CD4-positive, CD25-positive, alpha-beta regulatory T cell (primary cell): ENCODE measurements at regions not wholly inside any gene's neighbourhood (a gene's known extent, or its start where the extent isn't known, plus 50 kb on each side); places are given as distances from the start of the nearest gene placed in this dataset.

Experiments
- ATAC-seq, 2 donors: fragments of 150-1000 bp; cut with Tn5 transposase; one replicate each; pipeline ENCODE4 v1.10.0; 2021; ENCODE audit warnings: low read depth in 2 of 2, moderate number of reproducible peaks in 2 of 2, moderate library complexity in 1 of 2
- DNase-seq, 3 donors: peaks; one replicate each; pipeline versions ENCODE4 v3.0.0 to v3.0.0-alpha.2; 2012 to 2022; ENCODE audit warnings: mixed read lengths in 1 of 3
- H3K27ac ChIP-seq: one replicate; pipeline ENCODE4 v1.7.0; 2013; ENCODE audit warnings: mild to moderate bottlenecking, low read length; ENCODE audit not compliant: insufficient read depth, poor library complexity, severe bottlenecking
- H3K27me3 ChIP-seq: one replicate; pipeline ENCODE4 v1.7.0; 2013; ENCODE audit warnings: low read length; ENCODE audit not compliant: control insufficient read depth, insufficient read depth
- H3K36me3 ChIP-seq: one replicate; pipeline ENCODE4 v1.7.0; 2013; ENCODE audit warnings: mild to moderate bottlenecking, low read length, moderate library complexity; ENCODE audit not compliant: control insufficient read depth, insufficient read depth
- H3K4me1 ChIP-seq: 2 replicates; pipeline ENCODE4 v1.7.0; 2013; ENCODE audit warnings: mild to moderate bottlenecking, low read length; ENCODE audit not compliant: insufficient read depth, control insufficient read depth, poor library complexity, severe bottlenecking
- H3K4me3 ChIP-seq: one replicate; pipeline ENCODE4 v1.7.0; 2013; ENCODE audit warnings: low read depth, mild to moderate bottlenecking, low read length, moderate library complexity
- H3K9me3 ChIP-seq, 2 experiments: 1 replicate in 1 of 2; 2 replicates in 1 of 2; pipeline ENCODE4 v1.7.0; 2013; ENCODE audit warnings: low read length in 2 of 2, mild to moderate bottlenecking in 1 of 2, moderate library complexity in 1 of 2; ENCODE audit not compliant: control insufficient read depth in 2 of 2
- H3K27ac Mint-ChIP-seq, 3 donors: one replicate each; pipeline ENCODE4 v1.8.0; 2020 to 2022; ENCODE audit warnings: mild to moderate bottlenecking in 3 of 3, mixed read lengths in 3 of 3, moderate library complexity in 2 of 3
- H3K27me3 Mint-ChIP-seq: one replicate; pipeline ENCODE4 v1.8.0; 2022; ENCODE audit warnings: mild to moderate bottlenecking, mixed read lengths
- H3K36me3 Mint-ChIP-seq: one replicate; pipeline ENCODE4 v1.8.0; 2020; ENCODE audit warnings: mixed read lengths
- H3K4me1 Mint-ChIP-seq, 4 donors: one replicate each; pipeline ENCODE4 v1.8.0; 2020 to 2022; ENCODE audit warnings: mixed read lengths in 4 of 4, mild to moderate bottlenecking in 1 of 4
- H3K4me3 Mint-ChIP-seq, 4 donors: one replicate each; pipeline ENCODE4 v1.8.0; 2020 to 2022; ENCODE audit warnings: mild to moderate bottlenecking in 4 of 4, mixed read lengths in 4 of 4, moderate library complexity in 3 of 4
- H3K9me3 Mint-ChIP-seq, 7 donors: one replicate each; pipeline ENCODE4 v1.8.0; 2020 to 2022; ENCODE audit warnings: mixed read lengths in 7 of 7, mild to moderate bottlenecking in 3 of 7, moderate library complexity in 2 of 7

GRCh38 chr15:97566961-97567360, 393.5 kb upstream of the ARRDC4 start:
- no peaks in the 10 kb centered on the region for H3K4me1 Mint-ChIP-seq
- ATAC-seq (no peak), DNase-seq (no peak)
- peaks cover 0 to 7% of the 10 kb centered on the region in 2 experiments for H3K9me3 ChIP-seq
- H3K4me3 Mint-ChIP-seq, result peak overlapping the region in 1 of 4 donors; percentile 48
- no peaks in the 10 kb centered on the region for H3K36me3 ChIP-seq
- H3K36me3 Mint-ChIP-seq, result no peaks in the 10 kb centered on the region
- H3K27me3 ChIP-seq, result no peaks in the 10 kb centered on the region
- H3K4me3 ChIP-seq, result no peak overlapping the region
- no peak overlapping the region for H3K27ac ChIP-seq
- no peaks in the 10 kb centered on the region for H3K27me3 Mint-ChIP-seq
- H3K9me3 Mint-ChIP-seq, result peaks cover 0 to 19% (median 5%) of the 10 kb centered on the region in 7 donors
- H3K4me1 ChIP-seq, result no peaks in the 10 kb centered on the region
- H3K27ac Mint-ChIP-seq, result no peak overlapping the region

DNA sequence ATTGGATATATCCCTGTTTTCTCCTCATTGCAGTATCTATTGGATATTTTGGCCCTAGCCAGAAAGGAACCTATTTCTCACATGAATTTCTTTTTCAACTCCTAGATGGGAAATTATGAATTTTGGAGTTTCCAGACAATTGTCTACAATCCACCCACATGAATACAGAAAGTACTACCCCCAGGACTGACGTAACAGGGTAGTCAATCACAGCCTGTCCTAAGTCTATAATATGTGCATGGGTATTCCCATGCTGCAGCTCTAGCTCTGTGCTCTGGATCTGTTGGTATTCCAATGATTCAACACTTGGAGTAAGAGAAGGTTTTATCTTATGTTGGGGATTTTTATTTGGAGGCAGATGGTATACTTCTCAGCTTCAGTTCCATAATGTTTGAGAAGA, 393.1 kb upstream of the ARRDC4 start:
- Mint-ChIP-seq H3K27ac (no peak overlapping the region), H3K27me3 (no peaks in the 10 kb centered on the region)

DNA sequence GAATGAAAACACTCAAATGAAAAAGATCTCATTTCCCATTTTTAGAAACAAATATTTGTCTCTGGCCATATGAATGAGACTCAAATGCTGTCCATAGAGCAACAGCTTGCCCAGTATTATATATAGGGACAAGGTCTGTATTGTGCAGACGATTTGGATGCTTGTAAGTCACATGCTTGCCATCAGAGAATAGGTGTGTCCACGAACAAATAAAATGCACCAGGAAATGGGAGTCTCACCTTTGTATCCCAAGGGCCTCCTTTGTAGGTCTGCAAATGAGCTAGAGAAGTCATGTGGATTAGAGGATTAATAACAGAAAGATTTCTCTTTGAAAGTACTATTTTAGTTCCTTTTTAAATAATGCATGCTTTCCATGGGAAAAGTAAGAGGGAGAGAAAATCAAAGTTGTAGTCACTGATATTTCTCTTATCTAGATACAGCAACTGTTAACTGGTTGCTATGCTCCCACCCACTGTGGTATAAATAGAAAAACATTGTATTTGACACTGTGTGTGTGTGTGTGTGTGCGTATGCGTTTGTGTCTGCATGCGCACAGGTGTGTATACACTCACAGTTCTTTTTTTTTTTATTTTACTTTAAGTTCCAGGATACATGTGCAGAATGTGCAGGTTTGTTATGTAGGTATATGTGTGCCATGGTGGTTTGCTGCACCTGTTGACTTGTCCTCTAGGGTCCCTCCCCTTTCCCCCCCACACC, 383.4 kb upstream of the ARRDC4 start:
- ATAC-seq (no peak), DNase-seq (no peak)
- Histone ChIP-seq H3K4me1 (no peaks in the 10 kb centered on the region), H3K4me3 (no peak overlapping the region), H3K27me3 (no peaks in the 10 kb centered on the region), H3K9me3 (no peaks in the 10 kb centered on the region), H3K36me3 (no peaks in the 10 kb centered on the region), H3K27ac (no peak overlapping the region)
- Mint-ChIP-seq H3K4me1 (no peaks in the 10 kb centered on the region), H3K27ac (no peak overlapping the region), H3K36me3 (no peaks in the 10 kb centered on the region), H3K27me3 (no peaks in the 10 kb centered on the region), H3K4me3 (no peak overlapping the region), H3K9me3 (peaks cover 4 to 29% (median 6%) of the 10 kb centered on the region in 7 donors)

More for the DNA sequence above, 393.1 kb upstream of the ARRDC4 start:
- Mint-ChIP-seq H3K4me1 (no peaks in the 10 kb centered on the region), H3K9me3 (peaks cover 0 to 22% (median 5%) of the 10 kb centered on the region in 7 donors), H3K4me3 (peak overlapping the region in 1 of 4 donors; percentile 48), H3K36me3 (no peaks in the 10 kb centered on the region)
- Histone ChIP-seq H3K27me3 (no peaks in the 10 kb centered on the region), H3K9me3 (peaks cover 0 to 7% of the 10 kb centered on the region in 2 experiments), H3K4me3 (no peak overlapping the region), H3K36me3 (no peaks in the 10 kb centered on the region), H3K27ac (no peak overlapping the region), H3K4me1 (no peaks in the 10 kb centered on the region)
- ATAC-seq, result no peak
- no peak for DNase-seq

GRCh38 chr15:97585408-97585807, 375.1 kb upstream of the ARRDC4 start:
- H3K4me3 ChIP-seq, result no peak overlapping the region
- no peak for DNase-seq
- ATAC-seq, result no peak
- H3K27me3 ChIP-seq, result no peaks in the 10 kb centered on the region
- Mint-ChIP-seq H3K27ac (no peak overlapping the region), H3K9me3 (peaks cover 2 to 17% (median 4%) of the 10 kb centered on the region in 7 donors), H3K4me3 (no peak overlapping the region), H3K4me1 (no peaks in the 10 kb centered on the region), H3K27me3 (no peaks in the 10 kb centered on the region), H3K36me3 (no peaks in the 10 kb centered on the region)
- H3K4me1 ChIP-seq, result no peaks in the 10 kb centered on the region
- H3K36me3 ChIP-seq, result no peaks in the 10 kb centered on the region
- H3K27ac ChIP-seq, result no peak overlapping the region
- peaks cover 2 to 9% of the 10 kb centered on the region in 2 experiments for H3K9me3 ChIP-seq

GRCh38 chr15:97592778-97593177, 367.7 kb upstream of the ARRDC4 start:
- Histone ChIP-seq H3K9me3 (no peaks in the 10 kb centered on the region), H3K27me3 (no peaks in the 10 kb centered on the region), H3K27ac (no peak overlapping the region), H3K4me3 (no peak overlapping the region), H3K4me1 (no peaks in the 10 kb centered on the region), H3K36me3 (no peaks in the 10 kb centered on the region)
- Mint-ChIP-seq H3K27ac (no peak overlapping the region), H3K4me1 (no peaks in the 10 kb centered on the region), H3K9me3 (peaks cover 0 to 4% (median 2%) of the 10 kb centered on the region in 7 donors), H3K27me3 (no peaks in the 10 kb centered on the region), H3K36me3 (no peaks in the 10 kb centered on the region), H3K4me3 (no peak overlapping the region)
- ATAC-seq, result no peak
- no peak for DNase-seq

GRCh38 chr15:97597801-97598200, 362.7 kb upstream of the ARRDC4 start:
- no peaks in the 10 kb centered on the region for H3K36me3 Mint-ChIP-seq
- no peak overlapping the region for H3K27ac ChIP-seq
- no peak overlapping the region for H3K4me3 ChIP-seq
- H3K27ac Mint-ChIP-seq, result no peak overlapping the region
- no peaks in the 10 kb centered on the region for H3K4me1 Mint-ChIP-seq
- H3K4me3 Mint-ChIP-seq, result no peak overlapping the region
- H3K27me3 Mint-ChIP-seq, result no peaks in the 10 kb centered on the region
- no peaks in the 10 kb centered on the region for H3K36me3 ChIP-seq
- DNase-seq (no peak), ATAC-seq (no peak)
- peaks cover 0 to 19% (median 5%) of the 10 kb centered on the region in 7 donors for H3K9me3 Mint-ChIP-seq
- H3K27me3 ChIP-seq, result no peaks in the 10 kb centered on the region
- H3K9me3 ChIP-seq, result peaks cover 3 to 5% of the 10 kb centered on the region in 2 experiments
- no peaks in the 10 kb centered on the region for H3K4me1 ChIP-seq

GRCh38 chr15:97598353-97598798, 362.1 kb upstream of the ARRDC4 start:
- Histone ChIP-seq H3K4me3 (no peak overlapping the region), H3K27ac (no peak overlapping the region), H3K36me3 (no peaks in the 10 kb centered on the region), H3K4me1 (no peaks in the 10 kb centered on the region), H3K27me3 (no peaks in the 10 kb centered on the region), H3K9me3 (peaks cover 3 to 5% of the 10 kb centered on the region in 2 experiments)
- H3K36me3 Mint-ChIP-seq, result no peaks in the 10 kb centered on the region
- ATAC-seq, result no peak
- DNase-seq, result no peak
- H3K4me3 Mint-ChIP-seq, result no peak overlapping the region
- no peak overlapping the region for H3K27ac Mint-ChIP-seq
- peaks cover 0 to 19% (median 5%) of the 10 kb centered on the region in 7 donors for H3K9me3 Mint-ChIP-seq
- no peaks in the 10 kb centered on the region for H3K27me3 Mint-ChIP-seq
- no peaks in the 10 kb centered on the region for H3K4me1 Mint-ChIP-seq

- Histone ChIP-seq H3K27me3 (no peaks in the 10 kb centered on the region), H3K36me3 (no peaks in the 10 kb centered on the region), H3K9me3 (peaks cover 3 to 5% of the 10 kb centered on the region in 2 experiments), H3K4me3 (no peak overlapping the region), H3K27ac (no peak overlapping the region), H3K4me1 (no peaks in the 10 kb centered on the region)
- H3K4me3 Mint-ChIP-seq, result no peak overlapping the region
- DNase-seq, result no peak
- peaks cover 0 to 19% (median 5%) of the 10 kb centered on the region in 7 donors for H3K9me3 Mint-ChIP-seq
- H3K4me1 Mint-ChIP-seq, result no peaks in the 10 kb centered on the region
- no peak for ATAC-seq
- no peaks in the 10 kb centered on the region for H3K36me3 Mint-ChIP-seq
- H3K27ac Mint-ChIP-seq, result no peak overlapping the region
- no peaks in the 10 kb centered on the region for H3K27me3 Mint-ChIP-seq
Measured at GRCh38 chr15:97600190-97600589, 360.3 kb upstream of the ARRDC4 start.
